Astrocyte (in vitro differentiated cells and primary cell): ENCODE measurements at regions not wholly inside any gene's neighbourhood (a gene's known extent, or its start where the extent isn't known, plus 50 kb on each side); places are given as distances from the start of the nearest gene placed in this dataset.

Source experiments
- DNase-seq: peaks from one replicate; pipeline ENCODE4 v3.0.0-alpha.2; 2010; ENCODE audit warnings: low read depth
- FAIRE-seq: peaks from 2 replicates; lab custom pipeline; 2011; peaks lifted over from hg19 to GRCh38; lab: Jason Lieb, UNC
- H2AFZ ChIP-seq: 2 replicates; pipeline ENCODE4 v1.6.0; 2012; ENCODE audit warnings: low read depth, low read length, inconsistent platforms
- H3K27ac ChIP-seq: 2 replicates; pipeline ENCODE4 v1.5.1; 2011; ENCODE audit warnings: low read depth, low read length, inconsistent platforms
- H3K27me3 ChIP-seq: 2 replicates; pipeline ENCODE4 v1.6.0; 2011; ENCODE audit warnings: low read length, inconsistent platforms; ENCODE audit not compliant: insufficient read depth
- H3K36me3 ChIP-seq: 2 replicates; pipeline ENCODE4 v1.5.1; 2011; ENCODE audit warnings: low read length, inconsistent platforms; ENCODE audit not compliant: insufficient read depth
- H3K4me1 ChIP-seq: 2 replicates; pipeline ENCODE4 v1.5.1; 2011; ENCODE audit warnings: low read length, inconsistent platforms; ENCODE audit not compliant: insufficient read depth
- H3K4me2 ChIP-seq: 2 replicates; pipeline ENCODE4 v1.6.0; 2012; ENCODE audit warnings: low read length, inconsistent platforms
- H3K4me3 ChIP-seq: 2 replicates; pipeline ENCODE4 v1.5.1; 2011; ENCODE audit warnings: low read depth, mild to moderate bottlenecking, low read length, inconsistent platforms; ENCODE audit not compliant: insufficient read depth
- H3K79me2 ChIP-seq: 2 replicates; pipeline ENCODE4 v1.6.0; 2012; ENCODE audit warnings: mild to moderate bottlenecking, low read length, inconsistent platforms; ENCODE audit not compliant: insufficient read depth
- H3K9ac ChIP-seq: 2 replicates; pipeline ENCODE4 v1.6.0; 2012; ENCODE audit warnings: mild to moderate bottlenecking, low read length, inconsistent platforms
- H3K9me3 ChIP-seq: 2 replicates; pipeline ENCODE4 v1.5.1; 2012; ENCODE audit warnings: low read depth, mild to moderate bottlenecking, low read length, inconsistent platforms; ENCODE audit not compliant: insufficient read depth
- H4K20me1 ChIP-seq: 2 replicates; pipeline ENCODE4 v1.6.0; 2012; ENCODE audit warnings: low read length, inconsistent platforms; ENCODE audit not compliant: insufficient read depth
- H3K27ac Mint-ChIP-seq: one replicate; pipeline ENCODE4 v1.8.0; 2021; ENCODE audit warnings: mild to moderate bottlenecking, mixed read lengths; ENCODE audit not compliant: unreplicated experiment
- H3K27me3 Mint-ChIP-seq: one replicate; pipeline ENCODE4 v1.8.0; 2021; ENCODE audit warnings: low read depth, mixed read lengths; ENCODE audit not compliant: unreplicated experiment
- H3K36me3 Mint-ChIP-seq: one replicate; pipeline ENCODE4 v1.8.0; 2021; ENCODE audit warnings: low read depth, mixed read lengths; ENCODE audit not compliant: unreplicated experiment
- H3K4me1 Mint-ChIP-seq: one replicate; pipeline ENCODE4 v1.8.0; 2021; ENCODE audit warnings: low read depth, mixed read lengths; ENCODE audit not compliant: unreplicated experiment
- H3K4me3 Mint-ChIP-seq: one replicate; pipeline ENCODE4 v1.8.0; 2021; ENCODE audit warnings: mild to moderate bottlenecking, moderate library complexity, mixed read lengths; ENCODE audit not compliant: unreplicated experiment
- H3K9me3 Mint-ChIP-seq: one replicate; pipeline ENCODE4 v1.8.0; 2021; ENCODE audit warnings: mild to moderate bottlenecking, mixed read lengths; ENCODE audit not compliant: unreplicated experiment
- CTCF ChIP-seq: IDR thresholded peaks from 2 replicates; pipeline ENCODE4 v1.5.1; 2011; ENCODE audit warnings: low read depth, mild to moderate bottlenecking, inconsistent platforms, low read length, moderate library complexity; ENCODE audit not compliant: insufficient read depth
- EZH2 ChIP-seq: IDR thresholded peaks from 2 replicates; pipeline ENCODE4 v1.6.1; 2012; ENCODE audit warnings: mild to moderate bottlenecking, low read length, inconsistent platforms; ENCODE audit not compliant: insufficient read depth

DNA sequence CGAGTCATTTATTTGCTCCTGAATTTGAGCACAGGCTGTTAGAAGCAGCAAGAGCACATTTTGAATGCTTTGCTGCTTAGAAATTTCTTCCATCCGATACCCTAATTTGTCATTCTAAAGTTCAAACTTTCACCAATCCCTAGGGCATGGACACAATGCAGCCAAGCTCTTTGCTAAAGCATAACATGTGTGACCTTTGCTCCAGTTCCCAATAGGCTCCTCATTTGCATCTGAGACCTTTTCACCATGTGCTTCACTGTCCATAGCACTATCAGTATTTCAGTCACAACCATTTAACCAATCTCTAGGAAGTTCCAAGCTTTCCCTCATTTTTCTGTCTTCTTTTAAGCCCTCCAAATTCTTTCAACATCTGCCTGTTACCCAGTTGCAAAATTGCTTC, 1333.1 kb downstream of the SI start:
- no peak for TF ChIP-seq CTCF
- TF ChIP-seq EZH2, result no peak
- H4K20me1 ChIP-seq, result no peaks in the 10 kb centered on the region
- DNase-seq, result no peak
- no peak overlapping the region for H2AFZ ChIP-seq
- Mint-ChIP-seq H3K4me1 (no peaks in the 10 kb centered on the region), H3K27ac (no peak overlapping the region), H3K4me3 (no peak overlapping the region), H3K9me3 (no peaks in the 10 kb centered on the region), H3K36me3 (no peaks in the 10 kb centered on the region), H3K27me3 (no peaks in the 10 kb centered on the region)
- H3K27ac ChIP-seq, result no peak overlapping the region
- no peak overlapping the region for H3K4me3 ChIP-seq
- H3K36me3 ChIP-seq, result no peaks in the 10 kb centered on the region
- H3K4me2 ChIP-seq, result no peak overlapping the region
- no peaks in the 10 kb centered on the region for H3K27me3 ChIP-seq
- H3K79me2 ChIP-seq, result no peaks in the 10 kb centered on the region
- no peak overlapping the region for H3K9ac ChIP-seq
- no peaks in the 10 kb centered on the region for H3K9me3 ChIP-seq
- H3K4me1 ChIP-seq, result no peaks in the 10 kb centered on the region
- no peak for FAIRE-seq

- no peaks in the 10 kb centered on the region for H4K20me1 ChIP-seq
- FAIRE-seq (no peak), DNase-seq (no peak)
- no peak overlapping the region for H3K27ac ChIP-seq
- no peaks in the 10 kb centered on the region for H3K36me3 ChIP-seq
- no peaks in the 10 kb centered on the region for H3K9me3 Mint-ChIP-seq
- no peak overlapping the region for H3K4me3 ChIP-seq
- TF ChIP-seq CTCF, result no peak
- no peak for TF ChIP-seq EZH2
- no peaks in the 10 kb centered on the region for H3K9me3 ChIP-seq
- H2AFZ ChIP-seq, result no peak overlapping the region
- H3K4me1 Mint-ChIP-seq, result no peaks in the 10 kb centered on the region
- no peaks in the 10 kb centered on the region for H3K4me1 ChIP-seq
- H3K79me2 ChIP-seq, result no peaks in the 10 kb centered on the region
- H3K36me3 Mint-ChIP-seq, result no peaks in the 10 kb centered on the region
- H3K4me3 Mint-ChIP-seq, result no peak overlapping the region
- no peak overlapping the region for H3K4me2 ChIP-seq
- H3K27me3 ChIP-seq, result no peaks in the 10 kb centered on the region
- H3K9ac ChIP-seq, result no peak overlapping the region
- no peak overlapping the region for H3K27ac Mint-ChIP-seq
- H3K27me3 Mint-ChIP-seq, result no peaks in the 10 kb centered on the region
Measured at GRCh38 chr3:163735394-163735793, 1342.9 kb downstream of the SI start.

DNA sequence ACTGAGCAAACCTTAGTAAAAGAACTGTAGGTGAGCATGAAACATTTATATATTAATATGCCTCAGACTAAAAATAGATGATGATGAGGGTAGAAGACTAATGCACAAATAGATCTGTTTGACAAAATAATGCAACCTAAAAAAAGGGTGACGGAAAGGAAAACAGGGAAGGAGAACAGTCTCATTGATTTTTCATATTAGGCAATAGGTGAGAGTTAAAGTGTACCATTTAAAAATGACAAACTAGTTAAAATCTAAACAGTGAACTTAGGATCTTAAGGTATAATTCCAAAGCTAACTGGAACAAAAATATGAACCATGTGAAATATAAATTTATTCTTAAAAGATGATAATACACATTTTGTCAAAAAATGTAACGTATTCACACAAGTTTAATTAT, 1347.6 kb downstream of the SI start:
- H3K4me1 ChIP-seq, result no peaks in the 10 kb centered on the region
- H3K4me1 Mint-ChIP-seq, result no peaks in the 10 kb centered on the region
- H3K79me2 ChIP-seq, result no peaks in the 10 kb centered on the region
- TF ChIP-seq CTCF (no peak), EZH2 (no peak)
- H3K4me3 Mint-ChIP-seq, result no peak overlapping the region
- no peak for FAIRE-seq
- no peak overlapping the region for H3K4me3 ChIP-seq
- H3K27ac ChIP-seq, result no peak overlapping the region
- H2AFZ ChIP-seq, result no peak overlapping the region
- no peaks in the 10 kb centered on the region for H3K9me3 ChIP-seq
- no peak overlapping the region for H3K4me2 ChIP-seq
- H3K36me3 Mint-ChIP-seq, result no peaks in the 10 kb centered on the region
- H3K9me3 Mint-ChIP-seq, result no peaks in the 10 kb centered on the region
- H3K9ac ChIP-seq, result no peak overlapping the region
- H3K27me3 ChIP-seq, result no peaks in the 10 kb centered on the region
- no peaks in the 10 kb centered on the region for H3K27me3 Mint-ChIP-seq
- DNase-seq, result no peak
- H3K36me3 ChIP-seq, result no peaks in the 10 kb centered on the region
- no peak overlapping the region for H3K27ac Mint-ChIP-seq
- H4K20me1 ChIP-seq, result no peaks in the 10 kb centered on the region
